Neuron (in vitro differentiated cells): ENCODE measurements at regions not wholly inside any gene's neighbourhood (a gene's known extent, or its start where the extent isn't known, plus 50 kb on each side); places are given as distances from the start of the nearest gene placed in this dataset.

ENCODE experiments used
- H2AFZ ChIP-seq: one replicate; pipeline ENCODE4 v1.6.1; 2013; ENCODE audit warnings: low read depth, mild to moderate bottlenecking, inconsistent platforms, low read length, moderate library complexity
- H3K27me3 ChIP-seq: one replicate; pipeline ENCODE4 v1.6.1; 2013; ENCODE audit warnings: low read length; ENCODE audit not compliant: insufficient read depth
- H3K36me3 ChIP-seq: one replicate; pipeline ENCODE4 v1.6.1; 2013; ENCODE audit warnings: low read length; ENCODE audit not compliant: insufficient read depth
- H3K4me1 ChIP-seq: one replicate; pipeline ENCODE4 v1.6.1; 2013; ENCODE audit warnings: low read length; ENCODE audit not compliant: insufficient read depth
- H3K4me3 ChIP-seq: 2 replicates; pipeline ENCODE4 v1.5.1; 2013; ENCODE audit warnings: mild to moderate bottlenecking, low read length, moderate library complexity
- H3K9me3 ChIP-seq: one replicate; pipeline ENCODE4 v1.6.1; 2013; ENCODE audit warnings: low read length

GRCh38 chr15:87805117-87805820 lies 451.3 kb downstream of the NTRK3 start:
- no peak overlapping the region for H2AFZ ChIP-seq
- no peaks in the 10 kb centered on the region for H3K36me3 ChIP-seq
- H3K4me1 ChIP-seq, result no peaks in the 10 kb centered on the region
- H3K4me3 ChIP-seq, result no peak overlapping the region
- H3K9me3 ChIP-seq, result no peaks in the 10 kb centered on the region
- H3K27me3 ChIP-seq, result no peaks in the 10 kb centered on the region

DNA sequence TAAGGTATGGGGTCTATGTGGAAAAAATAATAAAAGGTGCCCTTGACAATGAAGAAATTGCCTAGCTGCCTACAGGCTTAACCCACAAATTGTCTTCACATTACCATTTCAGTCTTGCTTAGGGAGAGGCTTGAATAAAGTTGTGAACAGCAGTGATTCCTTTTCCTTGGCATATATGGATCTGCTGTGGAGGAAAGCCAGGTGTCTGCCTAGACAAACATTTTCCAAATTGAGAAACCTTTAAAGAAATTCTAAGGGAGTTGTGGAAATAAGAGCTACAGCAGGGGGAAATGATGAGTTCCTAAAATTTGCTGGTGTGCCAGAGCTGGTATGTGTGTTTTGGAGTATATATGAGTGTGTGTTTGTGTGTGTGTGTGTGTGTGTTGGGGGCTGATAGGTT lies 452.1 kb downstream of the NTRK3 start:
- Histone ChIP-seq H3K27me3 (no peaks in the 10 kb centered on the region), H3K4me3 (no peak overlapping the region), H2AFZ (no peak overlapping the region), H3K36me3 (no peaks in the 10 kb centered on the region), H3K9me3 (no peaks in the 10 kb centered on the region), H3K4me1 (no peaks in the 10 kb centered on the region)

- H3K27me3 ChIP-seq, result no peaks in the 10 kb centered on the region
- H3K4me1 ChIP-seq, result no peaks in the 10 kb centered on the region
- no peaks in the 10 kb centered on the region for H3K36me3 ChIP-seq
- no peak overlapping the region for H2AFZ ChIP-seq
- no peak overlapping the region for H3K4me3 ChIP-seq
- no peaks in the 10 kb centered on the region for H3K9me3 ChIP-seq
Measured at GRCh38 chr15:87799838-87800237, 456.7 kb downstream of the NTRK3 start.

DNA sequence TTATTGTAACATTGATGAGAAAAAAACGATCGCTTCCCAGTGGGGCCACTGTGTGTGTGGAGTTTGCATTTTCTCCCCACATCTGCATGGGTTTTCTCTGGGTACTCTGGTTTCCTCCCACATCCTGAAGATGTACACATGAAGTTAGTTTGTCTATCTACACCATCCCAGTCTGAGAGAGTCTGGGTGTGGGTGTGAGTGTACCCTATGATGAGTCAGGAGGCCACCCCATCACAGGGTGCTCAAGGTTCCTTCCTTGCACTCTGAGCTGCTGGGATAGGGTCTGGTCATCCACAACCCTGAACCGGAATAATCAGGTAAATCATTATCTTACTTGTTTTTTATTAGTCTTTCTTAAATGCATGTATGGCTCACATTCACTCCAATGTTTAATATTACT lies 457.1 kb downstream of the NTRK3 start:
- H3K27me3 ChIP-seq, result no peaks in the 10 kb centered on the region
- no peak overlapping the region for H2AFZ ChIP-seq
- H3K9me3 ChIP-seq, result no peaks in the 10 kb centered on the region
- no peak overlapping the region for H3K4me3 ChIP-seq
- H3K4me1 ChIP-seq, result no peaks in the 10 kb centered on the region
- no peaks in the 10 kb centered on the region for H3K36me3 ChIP-seq

DNA sequence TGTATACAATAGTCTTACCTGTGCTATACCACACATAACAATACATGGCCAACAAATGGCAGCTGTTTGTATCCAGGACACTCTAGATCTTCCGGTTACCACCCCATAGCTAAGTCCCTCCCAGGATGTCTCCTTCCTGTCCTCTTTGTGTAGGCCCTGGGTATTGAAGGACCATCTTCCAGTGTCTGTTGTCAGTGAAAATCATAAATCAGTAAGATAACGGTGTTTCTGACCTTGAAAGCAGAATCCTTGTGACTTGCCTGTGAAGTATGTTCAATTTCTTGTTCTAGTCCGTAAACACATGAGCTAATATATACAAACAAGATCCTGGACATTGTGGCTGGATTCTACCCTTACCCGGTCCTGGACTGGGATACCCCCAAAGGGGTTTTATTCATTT lies 462.8 kb downstream of the NTRK3 start:
- Histone ChIP-seq H3K9me3 (no peaks in the 10 kb centered on the region), H3K4me1 (no peaks in the 10 kb centered on the region)

DNA sequence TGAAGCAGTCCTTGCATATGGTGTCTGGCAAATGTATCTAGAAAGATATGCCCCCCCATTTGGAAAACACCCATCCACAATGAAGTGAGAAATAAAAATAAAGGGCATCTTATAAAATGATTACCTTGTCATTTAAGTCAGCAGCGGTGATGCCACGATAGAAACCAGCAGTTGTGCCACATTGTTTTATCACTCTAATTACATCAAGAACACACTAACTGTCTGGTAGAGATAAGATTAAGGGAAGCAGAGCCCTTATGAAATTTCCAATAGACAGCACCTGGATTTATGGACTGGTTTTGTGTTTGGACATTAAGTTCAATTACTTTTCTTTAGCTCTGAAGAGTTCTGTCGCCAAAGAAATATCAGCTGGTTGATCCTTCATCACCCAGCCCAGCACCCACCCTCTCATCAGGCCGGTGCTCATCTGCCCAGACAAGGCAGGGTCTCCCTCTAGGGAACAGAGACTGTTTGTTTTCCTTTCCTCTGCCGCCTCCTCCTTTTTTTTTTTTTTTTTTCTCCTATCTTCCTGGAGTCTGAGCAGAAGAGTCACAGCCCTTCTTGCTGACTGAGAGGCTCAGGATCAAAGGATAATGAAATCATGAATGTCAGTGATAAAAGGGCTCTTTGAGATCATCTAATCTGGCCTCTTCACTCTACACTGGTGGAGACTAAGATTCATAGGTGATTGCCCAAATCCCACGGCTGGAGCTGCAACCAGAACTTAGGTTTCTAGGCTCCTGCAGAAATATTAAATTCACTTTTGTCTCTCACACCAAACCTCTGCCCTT lies 464.1 kb downstream of the NTRK3 start:
- no peaks in the 10 kb centered on the region for H3K9me3 ChIP-seq
- H3K4me1 ChIP-seq, result no peaks in the 10 kb centered on the region
- peaks cover 4% of the 10 kb centered on the region for H3K27me3 ChIP-seq
- H3K4me3 ChIP-seq, result no peak overlapping the region
- H3K36me3 ChIP-seq, result no peaks in the 10 kb centered on the region
- no peak overlapping the region for H2AFZ ChIP-seq

More for the DNA sequence above, 462.8 kb downstream of the NTRK3 start:
- H2AFZ ChIP-seq, result no peak overlapping the region
- no peaks in the 10 kb centered on the region for H3K36me3 ChIP-seq
- H3K27me3 ChIP-seq, result peaks cover 4% of the 10 kb centered on the region
- H3K4me3 ChIP-seq, result no peak overlapping the region

DNA sequence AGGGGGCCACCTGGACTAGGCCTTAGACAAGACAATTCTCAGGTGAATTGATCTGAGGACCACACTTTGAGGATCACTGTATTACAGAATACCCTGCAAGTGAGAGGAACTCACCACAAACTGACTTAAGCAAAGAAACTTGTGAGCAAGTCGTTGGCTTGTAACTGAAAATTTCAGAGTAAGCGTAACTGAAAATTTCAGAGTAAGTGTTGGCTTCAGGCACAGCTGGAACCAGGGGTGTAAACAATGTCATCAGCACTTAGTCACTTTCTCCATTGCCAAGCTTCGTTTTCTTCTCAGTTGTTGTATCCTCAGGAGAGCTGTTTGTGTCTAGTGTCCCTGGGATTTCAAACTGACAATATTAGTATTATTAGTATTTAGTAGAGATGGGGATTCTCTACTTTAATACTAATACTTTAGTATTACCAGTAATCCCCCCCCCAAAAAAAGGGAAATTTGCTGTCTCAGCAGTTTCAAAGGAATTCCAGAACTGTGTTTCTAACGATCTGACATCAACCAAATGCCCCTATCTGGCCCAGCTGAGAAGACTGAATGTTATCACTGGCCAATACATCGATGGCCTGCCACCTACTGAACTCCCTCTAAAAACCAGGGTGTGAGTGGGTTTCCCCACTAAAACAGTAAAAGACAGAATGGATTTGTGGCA lies 474.4 kb downstream of the NTRK3 start:
- no peak overlapping the region for H2AFZ ChIP-seq
- no peaks in the 10 kb centered on the region for H3K9me3 ChIP-seq
- no peak overlapping the region for H3K4me3 ChIP-seq
- peaks cover 3% of the 10 kb centered on the region for H3K27me3 ChIP-seq
- H3K4me1 ChIP-seq, result peaks cover 1% of the 10 kb centered on the region
- no peaks in the 10 kb centered on the region for H3K36me3 ChIP-seq

- peaks cover 4% of the 10 kb centered on the region for H3K4me1 ChIP-seq
Measured at GRCh38 chr15:87779746-87780145, 476.8 kb downstream of the NTRK3 start.

GRCh38 chr15:87778358-87778757 lies 478.2 kb downstream of the NTRK3 start:
- Histone ChIP-seq H2AFZ (no peak overlapping the region), H3K4me3 (no peak overlapping the region)

More at GRCh38 chr15:87779746-87780145, 476.8 kb downstream of the NTRK3 start:
- no peak overlapping the region for H2AFZ ChIP-seq
- H3K9me3 ChIP-seq, result no peaks in the 10 kb centered on the region
- H3K4me3 ChIP-seq, result no peak overlapping the region
- no peaks in the 10 kb centered on the region for H3K36me3 ChIP-seq
- H3K27me3 ChIP-seq, result peaks cover 5% of the 10 kb centered on the region

GRCh38 chr15:87777054-87777561 lies 479.4 kb downstream of the NTRK3 start:
- Histone ChIP-seq H3K36me3 (no peaks in the 10 kb centered on the region), H3K4me1 (peaks cover 4% of the 10 kb centered on the region), H3K4me3 (no peak overlapping the region), H2AFZ (no peak overlapping the region), H3K27me3 (peaks cover 2% of the 10 kb centered on the region), H3K9me3 (no peaks in the 10 kb centered on the region)

More at GRCh38 chr15:87778358-87778757, 478.2 kb downstream of the NTRK3 start:
- H3K4me1 ChIP-seq, result peaks cover 4% of the 10 kb centered on the region
- peaks cover 2% of the 10 kb centered on the region for H3K27me3 ChIP-seq
- no peaks in the 10 kb centered on the region for H3K9me3 ChIP-seq
- H3K36me3 ChIP-seq, result no peaks in the 10 kb centered on the region

- Histone ChIP-seq H3K36me3 (no peaks in the 10 kb centered on the region), H2AFZ (no peak overlapping the region), H3K4me1 (peaks cover 16% of the 10 kb centered on the region), H3K27me3 (no peaks in the 10 kb centered on the region), H3K4me3 (no peak overlapping the region), H3K9me3 (no peaks in the 10 kb centered on the region)
Measured at GRCh38 chr15:87767516-87767915, 489.0 kb downstream of the NTRK3 start.

DNA sequence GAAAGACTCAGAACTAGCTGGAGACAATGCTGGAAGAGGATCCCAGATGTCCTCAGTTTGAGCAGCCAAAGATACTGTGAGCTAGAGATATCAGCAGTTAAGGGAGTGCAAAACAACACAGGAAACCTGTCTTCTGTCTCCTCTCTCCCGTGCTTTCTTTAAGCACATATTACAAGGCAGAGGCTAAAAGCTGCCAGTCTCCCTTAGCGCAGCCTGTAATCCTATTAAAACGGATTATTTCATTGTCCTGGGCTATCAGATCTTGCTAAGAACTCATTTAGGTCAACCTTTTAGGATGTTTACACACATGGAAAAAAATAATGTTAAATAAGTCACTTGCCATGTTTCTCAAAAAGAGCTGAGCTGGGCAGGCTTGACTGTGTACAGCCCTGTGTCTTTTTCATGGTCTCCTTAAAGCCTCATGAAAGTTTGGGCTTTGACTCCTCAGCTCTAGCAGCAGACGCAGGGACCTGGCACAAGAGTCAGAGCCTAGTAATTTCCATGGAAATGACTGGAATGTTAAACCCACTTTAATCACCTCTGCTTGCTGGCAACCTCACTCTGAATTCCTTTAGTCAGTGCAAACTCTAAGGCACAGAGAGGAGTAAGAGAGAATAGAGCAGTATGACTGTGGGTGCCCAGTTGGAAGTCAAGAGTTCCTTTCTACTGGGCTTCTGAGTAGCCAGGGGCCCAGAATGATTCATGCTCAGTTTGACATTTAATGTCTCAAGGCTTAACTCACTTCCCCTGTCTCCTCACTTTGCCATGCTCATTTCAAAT lies 491.9 kb downstream of the NTRK3 start:
- H3K4me1 ChIP-seq, result peaks cover 16% of the 10 kb centered on the region
- no peak overlapping the region for H3K4me3 ChIP-seq
- H2AFZ ChIP-seq, result no peak overlapping the region
- no peaks in the 10 kb centered on the region for H3K27me3 ChIP-seq
- no peaks in the 10 kb centered on the region for H3K9me3 ChIP-seq
- no peaks in the 10 kb centered on the region for H3K36me3 ChIP-seq
